HG02981 (cell line): ENCODE measurements at regions not wholly inside any gene's neighbourhood (a gene's known extent, or its start where the extent isn't known, plus 50 kb on each side); places are given as distances from the start of the nearest gene placed in this dataset.
"Not testable (repeated sequence)": the region's sequence is repeated elsewhere in the genome, so short reads cannot be mapped to it uniquely, and the experiment has no call there.

ENCODE experiments used
- ATAC-seq: cut with Tn5 transposase; IDR thresholded peaks from one replicate; pipeline ENCODE4 v1.9.1; 2021; ENCODE audit warnings: mild to moderate bottlenecking, moderate library complexity; ENCODE audit not compliant: unreplicated experiment

GRCh38 chr7:140283472-140283871, 106.7 kb upstream of the KDM7A start:
- no peak for ATAC-seq

DNA sequence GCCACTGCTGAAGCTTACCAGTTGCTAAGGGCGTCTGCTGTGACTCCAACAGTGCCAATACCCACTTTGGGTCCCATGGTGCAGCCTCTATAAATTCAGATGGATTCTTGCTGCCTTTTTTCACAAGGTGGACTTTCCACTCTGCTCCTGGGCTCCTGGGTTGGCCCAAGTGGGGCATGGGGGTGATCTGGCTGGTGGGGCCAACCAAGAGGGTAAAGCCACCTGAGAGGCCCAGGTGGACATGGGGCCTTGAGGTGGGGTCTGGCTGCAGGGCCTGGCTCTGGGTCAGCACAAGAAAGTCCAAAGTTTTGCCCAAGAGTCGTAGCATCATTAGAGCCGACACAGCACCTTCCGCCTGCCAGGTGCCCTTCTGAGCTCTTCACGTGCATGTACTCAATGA, 105.2 kb upstream of the KDM7A start:
- no peak for ATAC-seq

DNA sequence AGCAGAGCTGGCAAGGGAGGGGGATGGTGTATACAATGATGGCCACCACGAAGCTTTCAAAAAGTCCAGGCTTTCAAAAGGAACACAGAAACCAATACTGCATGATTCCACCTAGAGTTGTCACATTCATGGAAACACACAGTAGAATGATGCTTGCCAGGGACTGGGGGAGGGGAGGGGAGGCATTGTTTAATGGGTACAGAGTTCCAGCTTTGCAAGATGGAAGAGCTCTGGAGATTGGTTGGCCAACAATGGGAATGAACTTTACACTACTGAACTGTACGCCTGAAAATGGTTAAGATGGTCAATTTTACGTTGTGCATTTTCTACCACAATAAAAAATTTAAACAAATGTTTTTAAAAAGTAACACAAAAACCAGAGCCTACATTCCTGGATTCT, 104.5 kb upstream of the KDM7A start:
- no peak for ATAC-seq

- no peak for ATAC-seq
Measured at GRCh38 chr7:140276001-140276400, 99.2 kb upstream of the KDM7A start.

DNA sequence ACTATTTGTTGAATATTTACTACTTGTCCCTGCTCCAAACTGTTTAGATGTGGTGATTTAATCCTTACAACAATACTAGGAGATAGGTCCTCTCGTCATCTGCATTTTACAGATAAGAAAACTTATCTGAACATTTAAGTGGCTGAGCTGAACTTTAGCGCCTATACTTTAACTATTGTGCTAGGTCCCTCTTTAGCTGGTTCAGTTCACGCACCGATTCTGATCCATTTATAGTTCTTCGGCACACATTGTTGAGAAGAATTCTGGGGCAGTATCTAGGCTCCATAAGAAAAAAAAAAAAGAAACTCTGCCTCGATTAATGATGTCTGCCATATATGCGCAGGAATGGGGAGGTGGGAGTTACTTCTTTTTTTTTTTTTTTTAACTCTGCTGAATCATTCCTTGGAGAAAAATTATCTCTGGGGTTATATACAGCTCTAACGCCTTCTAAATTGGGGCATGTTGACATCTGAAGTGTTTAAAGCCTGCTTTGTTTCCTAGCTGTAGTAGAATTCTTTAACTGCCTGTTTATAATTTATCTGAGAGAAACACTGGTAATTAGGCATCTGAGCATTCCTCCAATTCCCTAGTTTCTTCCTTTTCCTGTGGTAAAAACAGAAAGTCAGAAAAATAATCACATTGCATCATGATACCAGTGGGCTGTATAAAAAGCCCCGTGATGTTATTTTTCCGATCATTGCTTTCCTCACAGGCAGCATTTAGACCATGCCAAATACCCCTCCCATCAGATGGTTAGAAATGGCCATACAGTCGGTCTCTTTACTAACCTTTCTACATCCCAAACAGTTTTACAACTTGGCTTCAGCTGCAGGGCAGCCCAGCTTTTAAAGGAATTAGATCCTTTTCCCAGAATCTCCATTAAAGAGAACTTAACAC, 98.5 kb upstream of the KDM7A start:
- ATAC-seq, result no peak

DNA sequence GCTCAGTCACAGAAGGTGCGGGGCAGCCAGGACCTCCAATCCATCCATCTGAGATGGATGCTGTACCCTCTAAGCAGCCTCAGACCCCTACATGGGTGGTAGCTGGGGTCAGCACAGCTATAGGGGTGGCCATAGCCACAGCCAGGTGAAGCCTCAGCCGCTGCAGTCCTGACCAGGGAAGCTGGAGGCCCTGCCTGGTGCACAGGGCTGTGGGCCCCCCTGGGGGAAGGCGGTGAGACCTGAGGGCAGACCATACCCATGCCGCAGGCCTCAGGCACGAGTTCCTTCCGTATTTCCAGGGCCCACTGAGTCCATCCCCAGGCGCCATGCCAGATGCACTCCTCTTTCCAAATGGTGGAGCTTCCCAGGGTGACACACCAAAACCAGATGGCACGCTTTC, 96.6 kb upstream of the KDM7A start:
- no peak for ATAC-seq

- ATAC-seq, result not testable (repeated sequence)
Measured at GRCh38 chr7:140271643-140271968, 94.8 kb upstream of the KDM7A start.

- ATAC-seq, result no peak
Measured at GRCh38 chr7:140269004-140269638, 92.3 kb upstream of the KDM7A start.

DNA sequence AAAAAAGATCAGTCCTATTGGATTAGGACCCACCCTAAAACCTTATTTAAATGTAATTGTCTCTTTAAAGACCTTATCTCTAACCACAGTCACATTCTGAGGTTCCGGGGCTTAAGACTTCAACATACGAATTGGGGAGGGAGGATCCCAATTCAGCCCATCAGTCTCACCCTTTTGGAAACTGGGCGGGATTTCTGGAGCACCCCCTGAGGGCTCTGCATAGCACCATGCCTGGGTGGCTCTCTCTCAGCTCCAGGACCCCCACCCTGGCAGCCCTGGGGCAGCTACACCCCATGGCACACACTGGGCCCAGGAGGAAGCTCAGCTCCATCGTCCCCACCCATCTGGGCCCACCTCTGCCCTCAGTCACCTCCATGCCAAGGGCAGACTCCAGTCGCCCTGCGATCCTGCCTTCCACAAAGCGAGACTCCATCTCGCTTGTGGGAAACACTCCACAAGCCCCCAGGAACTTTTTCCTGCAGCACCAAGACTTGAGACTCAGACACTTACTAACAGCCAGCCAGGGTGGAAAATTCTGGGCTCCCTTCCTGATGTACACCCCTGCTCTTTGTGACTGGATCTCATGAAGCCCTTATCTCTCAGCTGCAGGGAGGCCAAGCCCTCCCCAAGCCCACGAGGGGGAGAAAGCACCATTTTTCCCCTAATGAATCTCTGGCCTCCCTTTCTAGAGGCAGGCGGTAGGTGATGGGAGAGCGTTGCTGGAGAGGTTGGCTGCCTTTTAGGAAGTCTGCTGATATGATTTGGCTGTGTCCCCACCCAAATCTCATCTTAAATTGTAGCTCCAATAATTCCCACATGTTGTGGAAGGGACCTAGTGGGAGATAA, 90.8 kb upstream of the KDM7A start:
- ATAC-seq, result no peak

- no peak for ATAC-seq
Measured at GRCh38 chr7:140263277-140263676, 86.5 kb upstream of the KDM7A start.

GRCh38 chr7:140262242-140262903, 85.6 kb upstream of the KDM7A start:
- ATAC-seq, result no peak

DNA sequence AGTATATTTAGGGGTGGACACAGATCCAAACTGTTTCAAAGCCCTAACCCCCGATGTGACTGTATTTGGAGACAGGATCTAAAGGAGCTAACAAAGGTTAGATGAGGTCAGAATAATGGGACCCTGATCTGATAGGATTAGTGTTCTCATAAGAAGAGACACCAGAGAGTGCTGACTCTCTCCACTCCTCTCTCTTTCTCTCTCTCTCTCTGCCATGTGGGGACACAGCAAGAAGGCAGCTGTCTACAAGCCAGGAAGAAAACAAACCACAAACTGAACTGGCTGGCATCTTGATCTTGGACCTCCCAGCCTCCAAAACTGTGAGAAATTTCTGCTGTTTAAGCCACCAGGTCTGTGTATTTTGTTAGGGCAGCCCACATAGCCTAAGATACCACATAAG, 84.7 kb upstream of the KDM7A start:
- no peak for ATAC-seq

DNA sequence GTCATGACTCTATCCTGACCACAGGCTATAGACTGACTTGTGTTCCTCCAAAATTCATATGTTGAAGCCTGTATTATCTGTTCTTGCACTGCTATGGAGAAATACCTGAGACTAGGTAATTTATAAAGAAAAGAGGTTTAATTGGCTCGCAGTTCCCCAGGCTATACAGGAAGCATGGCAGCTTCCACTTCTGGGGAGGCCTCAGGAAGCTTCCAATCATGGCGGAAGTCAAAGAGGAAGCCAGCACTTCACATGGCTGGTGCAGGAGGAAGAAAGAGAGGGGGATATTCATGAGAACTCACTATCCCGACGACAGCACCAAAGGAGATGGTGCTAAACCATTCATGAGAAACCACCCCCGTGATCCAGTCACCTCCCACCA, 84.3 kb upstream of the KDM7A start:
- ATAC-seq, result no peak

DNA sequence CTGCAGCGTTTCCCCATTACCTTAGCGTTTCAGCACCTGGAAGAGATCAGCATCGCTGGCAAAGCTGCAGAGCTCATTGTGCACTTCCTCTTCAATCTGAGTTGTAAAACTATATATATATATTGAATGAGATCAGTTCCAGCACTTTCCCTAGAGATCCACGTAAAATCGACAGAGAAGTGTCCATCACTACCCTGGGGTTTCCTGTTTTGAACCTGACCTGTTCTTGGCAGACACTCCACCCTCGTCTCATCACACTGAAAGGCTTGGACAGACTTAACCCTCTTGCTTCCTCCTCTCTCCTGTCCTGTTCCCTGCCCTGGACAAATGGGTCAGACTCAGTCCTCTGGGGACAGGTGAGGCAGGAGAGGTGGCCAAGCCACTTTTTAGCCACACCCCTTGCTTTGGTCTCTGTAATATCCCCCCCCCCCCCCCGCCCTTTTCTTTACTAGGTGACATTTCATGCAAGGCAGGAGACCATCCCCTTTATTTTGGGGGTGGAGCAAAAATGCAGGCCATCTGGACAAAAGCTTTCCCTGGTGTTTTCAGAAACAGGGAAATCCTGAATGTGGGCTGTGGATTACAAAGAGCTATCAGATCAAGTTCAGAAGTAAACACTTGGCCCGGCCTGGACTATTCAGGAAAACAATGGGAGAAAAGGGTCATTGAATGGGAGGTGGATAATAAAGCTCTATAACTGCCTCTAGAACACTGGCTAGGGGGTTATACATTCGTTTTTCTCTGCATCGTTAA, 83.7 kb upstream of the KDM7A start:
- no peak for ATAC-seq

- not testable (repeated sequence) for ATAC-seq
Measured at GRCh38 chr7:140257278-140257677, 80.5 kb upstream of the KDM7A start.

- not testable (repeated sequence) for ATAC-seq
Measured at GRCh38 chr7:140254976-140255375, 78.2 kb upstream of the KDM7A start.

DNA sequence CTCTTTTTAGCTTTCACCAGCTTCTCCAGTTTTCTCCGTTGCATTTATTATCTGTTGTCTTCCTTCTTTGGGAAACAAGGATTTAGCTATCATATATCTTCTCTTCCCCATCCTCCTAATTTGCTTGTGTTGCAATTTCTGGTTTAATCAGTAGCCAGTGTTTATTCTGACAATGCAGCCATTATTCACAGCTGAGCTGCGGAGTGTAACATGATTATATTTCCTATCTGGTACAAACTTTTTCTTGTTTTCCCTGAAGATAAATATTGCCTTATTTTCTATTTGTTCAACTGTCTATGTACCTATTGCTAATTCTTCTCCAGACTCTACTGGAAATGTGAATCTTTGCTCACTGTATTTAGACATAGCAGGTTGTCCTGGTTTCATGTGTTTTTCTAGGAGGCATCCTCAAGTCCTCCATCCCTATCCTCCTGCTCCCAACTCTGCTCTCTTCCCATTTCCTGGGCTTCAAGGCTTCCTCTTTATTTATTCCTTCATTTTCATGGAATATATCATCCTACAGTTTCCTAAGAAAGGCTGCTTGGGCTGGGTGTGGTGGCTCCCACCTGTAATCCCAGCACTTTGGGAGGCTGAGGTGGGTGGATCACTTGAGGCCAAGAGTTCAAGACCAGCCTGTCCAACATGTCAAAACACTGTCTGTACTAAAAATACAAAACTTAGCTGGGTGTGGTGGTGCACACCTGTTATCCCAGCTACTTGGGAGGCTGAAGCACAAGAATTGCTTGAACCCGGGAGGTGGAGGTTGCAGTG, 72.4 kb upstream of the KDM7A start:
- ATAC-seq, result no peak

DNA sequence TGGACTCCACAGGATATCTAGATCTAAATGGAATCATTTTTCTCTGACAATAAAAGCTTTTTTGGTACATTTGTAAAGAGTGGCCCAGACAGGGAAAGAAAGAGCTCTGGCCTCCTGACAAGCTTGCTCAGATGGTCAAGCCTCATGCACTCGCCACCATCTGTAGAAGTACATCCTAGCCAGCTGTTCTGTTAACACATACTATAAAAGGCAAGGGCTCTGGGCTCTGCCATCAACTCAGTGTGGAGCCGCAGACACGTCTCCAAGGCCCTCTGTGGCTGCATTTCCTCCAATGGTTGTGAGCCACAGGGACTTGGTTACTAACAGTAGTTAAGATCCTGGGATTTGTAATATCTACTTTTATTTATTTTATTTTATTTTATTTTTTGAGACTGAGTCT, 70.8 kb upstream of the KDM7A start:
- ATAC-seq, result no peak

DNA sequence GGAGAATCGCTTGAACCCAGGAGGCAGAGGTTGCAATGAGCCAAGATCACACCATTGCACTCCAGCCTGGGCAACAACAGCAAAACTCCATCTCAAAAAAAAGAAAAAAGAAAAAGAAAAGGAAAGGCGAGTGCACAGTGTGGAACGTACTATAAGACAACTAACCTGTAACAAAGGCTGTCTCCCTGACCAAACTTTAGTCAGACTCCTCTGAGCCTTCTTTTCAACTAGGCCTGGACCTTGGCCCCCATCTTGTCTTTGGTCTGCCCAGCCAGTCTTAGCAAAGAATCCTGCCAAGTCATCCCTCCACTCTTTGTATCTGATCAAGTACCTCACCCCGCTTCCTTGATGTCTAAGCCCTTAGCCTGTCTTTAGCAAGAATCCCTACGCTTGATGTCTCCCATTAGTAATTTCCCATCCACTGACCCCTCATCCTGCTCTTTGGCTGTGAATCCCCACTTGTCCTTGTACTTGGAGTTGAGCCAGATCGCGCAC, 68.9 kb upstream of the KDM7A start:
- no peak for ATAC-seq
